Neutrophil (primary cell): ENCODE measurements at regions not wholly inside any gene's neighbourhood (a gene's known extent, or its start where the extent isn't known, plus 50 kb on each side); places are given as distances from the start of the nearest gene placed in this dataset.
"Not testable (repeated sequence)": the region's sequence is repeated elsewhere in the genome, so short reads cannot be mapped to it uniquely, and the experiment has no call there.

ENCODE experiments used
- H3K27ac ChIP-seq: fragments of 200-600 bp; sonication (generic); 2 replicates; pipeline ENCODE4 v1.5.1; 2016; ENCODE audit warnings: mild to moderate bottlenecking, moderate library complexity
- H3K27me3 ChIP-seq: fragments of 200-600 bp; sonication (generic); 2 replicates; pipeline ENCODE4 v1.6.0; 2016; ENCODE audit warnings: mild to moderate bottlenecking
- H3K36me3 ChIP-seq: fragments of 200-600 bp; sonication (generic); 2 replicates; pipeline ENCODE4 v1.5.1; 2017
- H3K4me1 ChIP-seq, 2 experiments: fragments of 200-600 bp in 1 of 2; sonication (generic) in 1 of 2; 1 replicate in 1 of 2; 2 replicates in 1 of 2; pipeline versions ENCODE4 v1.5.1 to v1.6.1; 2013 to 2016; ENCODE audit warnings: low read depth in 1 of 2, low read length in 1 of 2, mild to moderate bottlenecking in 1 of 2, moderate library complexity in 1 of 2; ENCODE audit not compliant: control insufficient read depth in 1 of 2, insufficient read depth in 1 of 2
- H3K4me3 ChIP-seq, 2 experiments: fragments of 200-600 bp in 1 of 2; sonication (generic) in 1 of 2; 1 replicate in 1 of 2; 2 replicates in 1 of 2; pipeline ENCODE4 v1.5.1; 2013 to 2016; ENCODE audit warnings: low read depth in 1 of 2, low read length in 1 of 2, mild to moderate bottlenecking in 1 of 2, moderate library complexity in 1 of 2
- H3K9me3 ChIP-seq: fragments of 200-600 bp; sonication (generic); 2 replicates; pipeline ENCODE4 v1.5.1; 2016
- TF ChIP-seq, protein P1 (sequence below): fragments of 200-600 bp; sonication (generic); IDR thresholded peaks from 2 replicates; pipeline ENCODE4 v1.5.1; 2016; ENCODE audit warnings: antibody characterized with exemption

DNA sequence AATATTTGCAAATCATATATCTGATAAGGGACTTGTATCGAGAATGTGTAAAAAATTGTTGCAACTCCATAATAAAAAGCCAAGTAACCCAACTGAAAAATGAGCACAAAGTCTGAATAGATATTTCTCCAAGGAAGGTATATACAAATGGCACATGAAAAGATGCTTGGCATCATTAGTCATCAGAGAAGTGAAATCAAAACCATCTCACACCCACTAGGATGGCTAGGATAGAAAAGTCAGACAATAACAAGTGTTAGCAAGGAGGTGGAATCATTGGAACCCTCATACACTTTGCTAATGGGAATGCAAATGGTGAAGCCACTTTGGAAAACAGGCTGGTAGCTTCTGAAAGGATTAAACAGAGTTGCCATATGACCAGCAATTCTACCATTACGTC lies 182.7 kb downstream of the ERCC6L2 start:
- TF ChIP-seq, protein P1, sequence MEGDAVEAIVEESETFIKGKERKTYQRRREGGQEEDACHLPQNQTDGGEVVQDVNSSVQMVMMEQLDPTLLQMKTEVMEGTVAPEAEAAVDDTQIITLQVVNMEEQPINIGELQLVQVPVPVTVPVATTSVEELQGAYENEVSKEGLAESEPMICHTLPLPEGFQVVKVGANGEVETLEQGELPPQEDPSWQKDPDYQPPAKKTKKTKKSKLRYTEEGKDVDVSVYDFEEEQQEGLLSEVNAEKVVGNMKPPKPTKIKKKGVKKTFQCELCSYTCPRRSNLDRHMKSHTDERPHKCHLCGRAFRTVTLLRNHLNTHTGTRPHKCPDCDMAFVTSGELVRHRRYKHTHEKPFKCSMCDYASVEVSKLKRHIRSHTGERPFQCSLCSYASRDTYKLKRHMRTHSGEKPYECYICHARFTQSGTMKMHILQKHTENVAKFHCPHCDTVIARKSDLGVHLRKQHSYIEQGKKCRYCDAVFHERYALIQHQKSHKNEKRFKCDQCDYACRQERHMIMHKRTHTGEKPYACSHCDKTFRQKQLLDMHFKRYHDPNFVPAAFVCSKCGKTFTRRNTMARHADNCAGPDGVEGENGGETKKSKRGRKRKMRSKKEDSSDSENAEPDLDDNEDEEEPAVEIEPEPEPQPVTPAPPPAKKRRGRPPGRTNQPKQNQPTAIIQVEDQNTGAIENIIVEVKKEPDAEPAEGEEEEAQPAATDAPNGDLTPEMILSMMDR = no peak
- H3K36me3 ChIP-seq = no peaks in the 10 kb centered on the region
- H3K4me3 ChIP-seq = no peak overlapping the region
- H3K9me3 ChIP-seq = no peaks in the 10 kb centered on the region
- H3K27ac ChIP-seq = no peak overlapping the region
- no peaks in the 10 kb centered on the region for H3K27me3 ChIP-seq
- peaks cover 0 to 5% of the 10 kb centered on the region in 2 experiments for H3K4me1 ChIP-seq

DNA sequence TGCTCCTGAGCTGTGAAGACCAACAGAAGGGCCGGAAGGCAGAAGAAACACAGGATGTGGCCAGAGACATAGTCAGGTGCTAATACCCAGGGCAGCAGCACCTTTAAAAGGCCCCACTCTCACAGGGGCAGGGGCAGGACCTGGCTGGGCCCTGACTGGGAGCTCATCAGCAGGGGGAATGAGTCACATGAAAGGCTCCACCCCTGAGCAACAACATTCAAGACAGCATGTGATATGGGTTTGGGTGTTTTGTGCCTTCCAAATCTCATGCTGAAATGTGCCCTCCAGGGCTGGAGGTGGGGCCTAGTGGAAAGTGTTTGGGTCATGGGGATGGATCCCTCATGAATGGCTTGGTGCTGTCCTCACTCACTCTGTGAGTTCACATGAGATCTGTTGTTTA lies 181.7 kb downstream of the ERCC6L2 start:
- Histone ChIP-seq H3K27me3 (no peaks in the 10 kb centered on the region), H3K9me3 (no peaks in the 10 kb centered on the region), H3K27ac (no peak overlapping the region), H3K4me3 (no peak overlapping the region), H3K4me1 (peaks cover 0 to 5% of the 10 kb centered on the region in 2 experiments), H3K36me3 (no peaks in the 10 kb centered on the region)
- TF ChIP-seq, protein P1 = no peak

DNA sequence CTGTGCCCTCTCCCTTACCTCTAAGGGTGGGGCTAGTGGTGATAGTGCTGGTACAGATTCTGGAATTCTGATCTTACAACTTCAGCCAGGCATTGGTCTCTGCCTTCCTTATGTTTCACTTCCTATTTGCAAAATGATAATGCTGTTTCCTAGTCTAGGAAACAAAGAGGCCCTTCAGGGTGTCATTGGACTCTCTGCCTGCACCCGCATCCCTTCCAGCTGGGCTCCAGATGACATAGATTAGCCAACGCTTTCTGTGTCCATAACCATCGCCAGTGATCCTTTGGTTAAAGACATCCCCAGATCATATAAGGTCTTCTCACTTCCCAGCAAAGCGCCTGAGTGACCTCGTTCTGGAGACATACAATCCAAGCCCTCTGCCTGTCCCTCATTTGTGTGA lies 180.7 kb downstream of the ERCC6L2 start:
- TF ChIP-seq, protein P1 = no peak
- Histone ChIP-seq H3K4me1 (no peaks in the 10 kb centered on the region), H3K4me3 (no peak overlapping the region), H3K27ac (no peak overlapping the region), H3K36me3 (no peaks in the 10 kb centered on the region), H3K27me3 (no peaks in the 10 kb centered on the region), H3K9me3 (no peaks in the 10 kb centered on the region)

DNA sequence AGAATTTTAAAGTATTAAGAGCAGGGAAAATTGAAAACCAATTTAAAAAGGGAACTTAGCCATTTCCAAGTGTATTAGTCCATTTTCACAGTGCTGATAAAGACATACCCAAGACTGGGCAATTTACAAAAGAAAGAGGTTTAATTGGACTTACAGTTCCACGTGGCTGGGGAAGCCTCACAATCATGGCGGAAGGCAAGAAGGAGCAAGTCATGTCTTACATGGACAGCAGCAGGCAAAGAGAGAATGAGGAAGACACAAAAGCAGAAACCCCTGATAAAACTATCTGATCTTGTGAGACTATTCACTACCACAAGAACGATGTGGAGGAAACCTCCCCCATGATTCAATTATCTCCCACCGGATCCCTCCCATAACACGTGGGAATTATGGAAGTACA lies 178.8 kb downstream of the ERCC6L2 start:
- H3K27ac ChIP-seq, H3K27me3 ChIP-seq, H3K9me3 ChIP-seq, H3K4me1 ChIP-seq, H3K4me3 ChIP-seq, H3K36me3 ChIP-seq: not testable (repeated sequence)

DNA sequence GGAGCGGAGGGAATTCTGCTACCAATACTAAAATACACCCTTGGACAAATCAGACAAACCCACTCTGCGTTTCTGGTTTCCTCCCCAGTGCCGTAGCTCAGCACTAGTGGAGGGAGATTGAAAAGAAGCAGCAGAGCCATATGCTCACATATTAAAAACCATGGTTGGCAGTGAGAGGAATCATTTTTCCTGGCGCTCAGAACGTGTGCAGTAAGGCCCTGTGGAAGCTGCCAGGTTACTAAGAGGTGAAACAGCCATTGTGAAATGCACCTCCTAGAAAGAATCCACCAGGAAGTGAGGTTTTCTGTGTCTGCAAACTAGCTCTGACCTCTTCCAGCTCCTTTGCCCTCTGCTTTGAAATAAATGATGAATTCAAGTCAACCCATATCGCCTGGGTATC lies 177.2 kb downstream of the ERCC6L2 start:
- Histone ChIP-seq H3K9me3 (no peaks in the 10 kb centered on the region), H3K4me3 (no peak overlapping the region), H3K36me3 (no peaks in the 10 kb centered on the region), H3K4me1 (no peaks in the 10 kb centered on the region), H3K27ac (no peak overlapping the region), H3K27me3 (peaks cover 10% of the 10 kb centered on the region)
- TF ChIP-seq, protein P1 = no peak

DNA sequence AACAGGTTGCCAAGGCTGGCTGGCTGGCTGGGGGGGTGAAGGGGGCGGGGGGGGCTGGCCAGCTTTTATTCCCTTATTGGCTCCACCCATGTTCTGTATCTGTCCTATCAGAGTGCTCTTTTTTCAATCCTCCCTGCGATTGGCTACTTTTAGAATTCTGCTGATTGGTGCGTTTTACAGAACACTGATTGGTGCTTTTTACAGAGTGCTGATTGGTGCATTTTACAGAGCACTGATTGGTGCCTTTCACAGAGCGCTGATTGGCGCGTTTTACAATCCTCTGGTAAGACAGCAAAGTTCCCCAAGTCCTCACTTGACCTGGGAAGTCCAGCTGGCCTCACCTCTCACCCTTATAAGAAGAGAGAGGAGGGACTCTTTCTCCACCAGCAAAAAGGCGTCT lies 175.9 kb downstream of the ERCC6L2 start:
- Histone ChIP-seq H3K36me3 (no peaks in the 10 kb centered on the region), H3K4me1 (no peaks in the 10 kb centered on the region), H3K4me3 (no peak overlapping the region), H3K9me3 (no peaks in the 10 kb centered on the region), H3K27ac (no peak overlapping the region), H3K27me3 (peaks cover 17% of the 10 kb centered on the region)
- TF ChIP-seq, protein P1 = no peak
